K562 (cell line): ENCODE measurements at regions not wholly inside any gene's neighbourhood (a gene's known extent, or its start where the extent isn't known, plus 50 kb on each side); places are given as distances from the start of the nearest gene placed in this dataset.

Experiments used
- ATAC-seq: fragments of 200-7000 bp; cut with Tn5 transposase; 3 replicates; pipeline ENCODE4 v1.9.1; 2020; ENCODE audit warnings: moderate library complexity
- BruUV-seq: library from RNA; stranded (reverse); fragments of 400-500 nt; replicated peaks from 2 replicates; lab custom pipeline; 2021; lab: Mats Ljungman, UMichigan
- CTCF ChIA-PET: fragments of 300-600 bp; formaldehyde crosslinking; extraction: SDS; loops from one replicate; lab custom pipeline; 2021; ENCODE audit warnings: low intra/inter-chr PET ratio; lab: Yijun Ruan, JAX
- POLR2A ChIA-PET: fragments of 300-600, 350-650 bp; sonication (Branson Sonifier 250); formaldehyde crosslinking; extraction: SDS; loops from one replicate; lab custom pipeline; 2021; ENCODE audit warnings: antibody characterized with exemption, inconsistent platforms; lab: Yijun Ruan, JAX
- DNase-seq, 4 experiments: peaks; one replicate each; pipeline versions ENCODE4 v3.0.0 to v3.0.0-alpha.2; 2011 to 2018; ENCODE audit warnings: low spot score in 3 of 4, mixed read lengths in 3 of 4; ENCODE audit errors: extremely low read depth in 1 of 4
- FAIRE-seq: peaks from 2 replicates; lab custom pipeline; 2011; peaks lifted over from hg19 to GRCh38; lab: Jason Lieb, UNC
- H2AFZ ChIP-seq: 2 replicates; pipeline ENCODE4 v1.6.0; 2011; ENCODE audit warnings: low read depth, low read length, control low read depth, inconsistent platforms
- H3K27ac ChIP-seq: fragments of 200-600 bp; 3 replicates; pipeline ENCODE4 v1.8.0; 2011; ENCODE audit warnings: low read depth, mild to moderate bottlenecking, control low read depth, inconsistent platforms, low read length, moderate library complexity, mixed read lengths; ENCODE audit errors: extremely low read depth
- H3K27me3 ChIP-seq, 2 experiments: fragments of 300-600 bp in 1 of 2; 2 replicates in 1 of 2; 3 replicates in 1 of 2; pipeline versions ENCODE4 v1.6.0 to v1.8.0; 2011; ENCODE audit warnings: inconsistent platforms in 2 of 2, low read length in 2 of 2, mild to moderate bottlenecking in 1 of 2, mixed read lengths in 1 of 2, moderate library complexity in 1 of 2; ENCODE audit not compliant: control insufficient read depth in 2 of 2, insufficient read depth in 2 of 2
- H3K36me3 ChIP-seq: fragments of 300-600 bp; 3 replicates; pipeline ENCODE4 v1.8.0; 2011; ENCODE audit warnings: mild to moderate bottlenecking, low read length, inconsistent platforms; ENCODE audit not compliant: control insufficient read depth, insufficient read depth
- H3K4me1 ChIP-seq, 2 experiments: fragments of 200-600 bp in 1 of 2; replicated peaks in 1 of 2; 2 replicates in 1 of 2; 3 replicates in 1 of 2; pipeline versions ENCODE4 v1.5.1 to v1.8.0; 2011; ENCODE audit warnings: inconsistent platforms in 2 of 2, low read length in 2 of 2, mild to moderate bottlenecking in 1 of 2, mixed read lengths in 1 of 2, moderate library complexity in 1 of 2; ENCODE audit not compliant: control insufficient read depth in 2 of 2, insufficient read depth in 2 of 2
- H3K4me2 ChIP-seq: 2 replicates; pipeline ENCODE4 v1.6.1; 2011; ENCODE audit warnings: low read length, control low read depth, inconsistent platforms, mixed read lengths; ENCODE audit not compliant: insufficient read depth
- H3K4me3 ChIP-seq: fragments of 200-600 bp; sonication (generic), shearing (Covaris generic); 2 replicates; pipeline ENCODE4 v1.5.1; 2016; ENCODE audit warnings: control low read depth, inconsistent platforms
- H3K79me2 ChIP-seq: fragments of 200-600 bp; 3 replicates; pipeline ENCODE4 v1.8.0; 2011; ENCODE audit warnings: low read length, inconsistent platforms; ENCODE audit not compliant: control insufficient read depth, insufficient read depth
- H3K9ac ChIP-seq, 2 experiments: 2 replicates each; pipeline versions ENCODE4 v1.6.0 to v1.6.1; 2011; ENCODE audit warnings: low read depth in 2 of 2, low read length in 2 of 2, control low read depth in 1 of 2, inconsistent platforms in 1 of 2, mild to moderate bottlenecking in 1 of 2, mixed read lengths in 1 of 2; ENCODE audit not compliant: insufficient read depth in 1 of 2
- H3K9me1 ChIP-seq: one replicate; pipeline ENCODE4 v1.6.0; 2011; ENCODE audit warnings: inconsistent platforms, mild to moderate bottlenecking, low read length, moderate library complexity; ENCODE audit not compliant: control insufficient read depth, insufficient read depth
- H3K9me3 ChIP-seq: replicated peaks from 2 replicates; pipeline ENCODE4 v1.5.1; 2011; ENCODE audit warnings: low read depth, low read length, inconsistent platforms; ENCODE audit not compliant: control insufficient read depth, insufficient read depth
- H4K20me1 ChIP-seq: replicated peaks from 2 replicates; pipeline ENCODE4 v1.6.1; 2011; ENCODE audit warnings: low read length, inconsistent platforms, mixed read lengths; ENCODE audit not compliant: control insufficient read depth, insufficient read depth
- ADNP ChIP-seq: fragments of 200-800 bp; sonication (Bioruptor generic); IDR thresholded peaks from 2 replicates; pipeline ENCODE4 v1.6.1; 2016; ENCODE audit warnings: missing genetic modification characterization, missing compliant biosample characterization
- ATF3 ChIP-seq, 2 experiments: fragments of 450-650 bp in 1 of 2; sonication (generic) in 1 of 2; formaldehyde crosslinking in 1 of 2; IDR thresholded peaks in 1 of 2; conservative IDR thresholded peaks in 1 of 2; 2 replicates each; pipeline versions ENCODE4 v1.6.1 to v1.8.1; 2016 to 2023; ENCODE audit warnings: mild to moderate bottlenecking in 2 of 2, moderate library complexity in 2 of 2, inconsistent platforms in 1 of 2, missing genetic modification reagents in 1 of 2
- CBFA2T2 ChIP-seq: fragments of 450-650 bp; conservative IDR thresholded peaks from 2 replicates; pipeline ENCODE4 v1.6.1; 2017; ENCODE audit warnings: mild to moderate bottlenecking
- CHAMP1 ChIP-seq: fragments of 450-650 bp; IDR thresholded peaks from 2 replicates; pipeline ENCODE4 v1.6.1; 2016; ENCODE audit warnings: mild to moderate bottlenecking
- FOXK1 ChIP-seq: sonication (generic); formaldehyde crosslinking; IDR thresholded peaks from 2 replicates; pipeline ENCODE4 v1.8.0; 2022; ENCODE audit warnings: missing genetic modification reagents, mild to moderate bottlenecking, borderline replicate concordance
- ID3 ChIP-seq, 2 experiments: fragments of 250-450 bp in 1 of 2; fragments of 450-650 bp in 1 of 2; sonication (Bioruptor Pico) in 1 of 2; IDR thresholded peaks; 2 replicates each; pipeline versions ENCODE4 v1.6.1 to v1.8.0; 2016 to 2021; ENCODE audit warnings: mild to moderate bottlenecking in 2 of 2, moderate library complexity in 2 of 2, missing compliant biosample characterization in 1 of 2, missing genetic modification characterization in 1 of 2
- LARP7 ChIP-seq: fragments of 450-650 bp; IDR thresholded peaks from 2 replicates; pipeline ENCODE4 v1.6.1; 2016
- POLR2H ChIP-seq: IDR thresholded peaks from 2 replicates; pipeline ENCODE4 v1.6.1; 2016; ENCODE audit warnings: missing genetic modification characterization, low read depth, mild to moderate bottlenecking, control low read depth, missing compliant biosample characterization, moderate library complexity
- SNIP1 ChIP-seq: fragments of 450-650 bp; IDR thresholded peaks from 2 replicates; pipeline ENCODE4 v1.7.1; 2017; ENCODE audit warnings: low read depth, mild to moderate bottlenecking
- ZNF263 ChIP-seq: sonication (generic); formaldehyde crosslinking; IDR thresholded peaks from 2 replicates; pipeline ENCODE4 v1.8.0; 2022; ENCODE audit warnings: mild to moderate bottlenecking, missing genetic modification reagents, borderline replicate concordance
- ZNF280A ChIP-seq: fragments of 450-650 bp; IDR thresholded peaks from 2 replicates; pipeline ENCODE4 v1.6.1; 2018; ENCODE audit warnings: mild to moderate bottlenecking, low read depth; ENCODE audit not compliant: partially characterized antibody
- ZNF408 ChIP-seq: fragments of 250-450 bp; sonication (Bioruptor Pico); IDR thresholded peaks from 2 replicates; pipeline ENCODE4 v1.4.0; 2020; ENCODE audit warnings: low read depth, mild to moderate bottlenecking, moderate library complexity
- ZNF707 ChIP-seq: fragments of 250-450 bp; sonication (Bioruptor Pico); conservative IDR thresholded peaks from 2 replicates; pipeline ENCODE4 v1.8.0; 2022; ENCODE audit warnings: inconsistent platforms, mild to moderate bottlenecking, moderate library complexity
- ZNF785 ChIP-seq: fragments of 250-450 bp; sonication (Bioruptor Pico); IDR thresholded peaks from 2 replicates; pipeline ENCODE4 v1.4.0; 2020; ENCODE audit warnings: mild to moderate bottlenecking
- WGBS: fragments of 100-300 bp; shearing (Covaris generic); methylation state at CpG from one replicate; pipeline ENCODE4 v1.1.6; 2016; ENCODE audit warnings: low coverage, mixed read lengths; ENCODE audit not compliant: insufficient coverage; ENCODE audit errors: missing lambda C conversion rate; 5-methylcytosine and 5-hydroxymethylcytosine counted together
- in situ Hi-C: fragments of 300-500 bp; cut with MboI; formaldehyde crosslinking; loops from 4 replicates; pipeline ENCODE4 v1.15.0; 2018; ENCODE audit warnings: inconsistent platforms, mixed read lengths
- intact Hi-C: fragments of 100-400 bp; cut with micrococcal nuclease; formaldehyde crosslinking; loops from 2 replicates; pipeline ENCODE4 v1.14.2; 2022

- Histone ChIP-seq H3K4me3 (no peak overlapping the region), H3K4me2 (no peak overlapping the region), H4K20me1 (no peaks in the 10 kb centered on the region), H3K4me1 (no peaks in the 10 kb centered on the region), H3K9me1 (no peaks in the 10 kb centered on the region), H3K9me3 (no peaks in the 10 kb centered on the region), H2AFZ (no peak overlapping the region), H3K27me3 (no peaks in the 10 kb centered on the region), H3K79me2 (no peaks in the 10 kb centered on the region), H3K36me3 (no peaks in the 10 kb centered on the region), H3K27ac (no peak overlapping the region), H3K9ac (no peak overlapping the region)
- TF ChIP-seq ID3 (CRISPR knock-in tag; IDR thresholded peaks at IDR 0.05) (no peak), ID3 (tag; IDR thresholded peaks at IDR 0.05) (no peak), ZNF785 (CRISPR knock-in tag) (no peak), ADNP (tag) (no peak), ZNF263 (CRISPR knock-in tag) (no peak), CBFA2T2 (no peak), ZNF707 (CRISPR knock-in tag) (no peak), CHAMP1 (no peak), FOXK1 (CRISPR knock-in tag) (no peak), ATF3 (IDR thresholded peaks at IDR 0.05) (no peak), ATF3 (CRISPR knock-in tag; conservative IDR thresholded peaks at IDR 0.05) (no peak), LARP7 (no peak), ZNF280A (no peak), POLR2H (no peak), ZNF408 (CRISPR knock-in tag) (no peak), SNIP1 (no peak)
- FAIRE-seq (no peak), DNase-seq (no peak), ATAC-seq (no peak)
- in situ Hi-C loops: no loop called here
- ChIA-PET CTCF (no interaction called here), POLR2A (no interaction called here)
- whole genome bisulfite sequencing: 3% methylated on average over 5 of the region's 5 CpGs
- no TSS peak for BruUV-seq
- intact Hi-C loops: no loop called here
Observed at GRCh38 chr11:56911312-56911711, 77.4 kb upstream of the OR5AK2 start.
